DND-41 (cell line): ENCODE measurements at regions not wholly inside any gene's neighbourhood (a gene's known extent, or its start where the extent isn't known, plus 50 kb on each side); places are given as distances from the start of the nearest gene placed in this dataset.
"Not testable (repeated sequence)": the region's sequence is repeated elsewhere in the genome, so short reads cannot be mapped to it uniquely, and the experiment has no call there.

ENCODE experiments used
- ATAC-seq: fragments of 200-7000 bp; cut with Tn5 transposase; 3 replicates; pipeline ENCODE4 v1.9.1; 2021; ENCODE audit warnings: low read depth; ENCODE audit not compliant: insufficient read depth
- DNase-seq: peaks from one replicate; pipeline ENCODE4 v3.0.0-alpha.2; 2020
- H2AFZ ChIP-seq: 2 replicates; pipeline ENCODE4 v1.6.0; 2012; ENCODE audit warnings: low read depth, low read length
- H3K27ac ChIP-seq: 2 replicates; pipeline ENCODE4 v1.5.1; 2012; ENCODE audit warnings: low read length, inconsistent platforms
- H3K27me3 ChIP-seq: fragments of 200-600 bp; sonication (generic); 2 replicates; pipeline ENCODE4 v1.6.0; 2012; ENCODE audit warnings: low read length, mild to moderate bottlenecking, inconsistent platforms; ENCODE audit not compliant: insufficient read depth, poor library complexity
- H3K36me3 ChIP-seq: 2 replicates; pipeline ENCODE4 v1.5.1; 2012; ENCODE audit warnings: low read length, inconsistent platforms; ENCODE audit not compliant: insufficient read depth
- H3K4me1 ChIP-seq: 2 replicates; pipeline ENCODE4 v1.5.1; 2012; ENCODE audit warnings: mild to moderate bottlenecking, low read length; ENCODE audit not compliant: insufficient read depth
- H3K4me2 ChIP-seq: 2 replicates; pipeline ENCODE4 v1.6.0; 2012; ENCODE audit warnings: mild to moderate bottlenecking, moderate library complexity, low read length, inconsistent platforms; ENCODE audit not compliant: insufficient read depth
- H3K4me3 ChIP-seq, 2 experiments: fragments of 200-600 bp in 1 of 2; shearing (Covaris generic) in 1 of 2; 2 replicates each; pipeline ENCODE4 v1.5.1; 2012 to 2016; ENCODE audit warnings: inconsistent platforms in 2 of 2, low read length in 2 of 2, mild to moderate bottlenecking in 2 of 2, low read depth in 1 of 2, moderate library complexity in 1 of 2
- H3K79me2 ChIP-seq: 2 replicates; pipeline ENCODE4 v1.6.0; 2012; ENCODE audit warnings: low read length, inconsistent platforms; ENCODE audit not compliant: insufficient read depth
- H3K9ac ChIP-seq: 2 replicates; pipeline ENCODE4 v1.6.0; 2012; ENCODE audit warnings: low read depth, mild to moderate bottlenecking, inconsistent platforms, low read length, moderate library complexity
- H3K9me3 ChIP-seq: 2 replicates; pipeline ENCODE4 v1.5.1; 2012; ENCODE audit warnings: low read length, moderate library complexity, mild to moderate bottlenecking, inconsistent platforms; ENCODE audit not compliant: insufficient read depth, severe bottlenecking
- H4K20me1 ChIP-seq: 2 replicates; pipeline ENCODE4 v1.6.0; 2012; ENCODE audit warnings: low read length; ENCODE audit not compliant: insufficient read depth
- CTCF ChIP-seq: IDR thresholded peaks from 2 replicates; pipeline ENCODE4 v1.5.1; 2012; ENCODE audit warnings: borderline replicate concordance, low read length, moderate library complexity, mild to moderate bottlenecking; ENCODE audit not compliant: poor library complexity, severe bottlenecking; ENCODE audit errors: extremely low read depth
- EZH2 ChIP-seq: IDR thresholded peaks from 3 replicates; pipeline ENCODE4 v1.6.1; 2012; ENCODE audit warnings: borderline replicate concordance, low read depth, mild to moderate bottlenecking, moderate library complexity, low read length, inconsistent platforms; ENCODE audit not compliant: severe bottlenecking

- Histone ChIP-seq H3K4me2 (no peak overlapping the region), H3K9me3 (no peaks in the 10 kb centered on the region), H3K4me3 (no peak overlapping the region), H3K36me3 (no peaks in the 10 kb centered on the region), H3K4me1 (no peaks in the 10 kb centered on the region), H3K79me2 (no peaks in the 10 kb centered on the region), H3K27me3 (peaks cover 17% of the 10 kb centered on the region), H4K20me1 (no peaks in the 10 kb centered on the region), H3K9ac (no peak overlapping the region), H3K27ac (no peak overlapping the region), H2AFZ (no peak overlapping the region)
- DNase-seq = peak; percentile 38
- TF ChIP-seq EZH2 (no peak), CTCF (peak; percentile 74)
- peak; percentile 72 for ATAC-seq
These were observed 332.1 kb downstream of the ARRDC4 start for GRCh38 chr15:98292442-98293240.

- H4K20me1 ChIP-seq = no peaks in the 10 kb centered on the region
- H3K79me2 ChIP-seq = no peaks in the 10 kb centered on the region
- H3K36me3 ChIP-seq = no peaks in the 10 kb centered on the region
- H3K27ac ChIP-seq = no peak overlapping the region
- H3K9ac ChIP-seq = no peak overlapping the region
- peaks cover 14% of the 10 kb centered on the region for H3K27me3 ChIP-seq
- no peak overlapping the region for H3K4me2 ChIP-seq
- no peaks in the 10 kb centered on the region for H3K4me1 ChIP-seq
- DNase-seq = no peak
- ATAC-seq = no peak
- H3K9me3 ChIP-seq = no peaks in the 10 kb centered on the region
- H2AFZ ChIP-seq = no peak overlapping the region
- H3K4me3 ChIP-seq = no peak overlapping the region
- no peak for TF ChIP-seq CTCF
- no peak for TF ChIP-seq EZH2
These were observed 333.6 kb downstream of the ARRDC4 start for GRCh38 chr15:98294126-98294525.

GRCh38 chr15:98295101-98295759 lies 334.7 kb downstream of the ARRDC4 start:
- H3K9me3 ChIP-seq, H4K20me1 ChIP-seq, H3K4me1 ChIP-seq, H3K4me2 ChIP-seq, ATAC-seq, H2AFZ ChIP-seq, H3K9ac ChIP-seq, H3K36me3 ChIP-seq, H3K27ac ChIP-seq, H3K4me3 ChIP-seq, H3K79me2 ChIP-seq: not testable (repeated sequence)
- DNase-seq = peak; percentile 10
- H3K27me3 ChIP-seq = peaks cover 24% of the 10 kb centered on the region

- ATAC-seq = no peak
- no peak overlapping the region for H3K4me2 ChIP-seq
- H3K79me2 ChIP-seq = no peaks in the 10 kb centered on the region
- no peaks in the 10 kb centered on the region for H4K20me1 ChIP-seq
- no peak for TF ChIP-seq EZH2
- TF ChIP-seq CTCF = no peak
- no peaks in the 10 kb centered on the region for H3K9me3 ChIP-seq
- no peak overlapping the region for H2AFZ ChIP-seq
- H3K36me3 ChIP-seq = no peaks in the 10 kb centered on the region
- H3K27me3 ChIP-seq = peaks cover 27% of the 10 kb centered on the region
- H3K4me3 ChIP-seq = no peak overlapping the region
- no peak for DNase-seq
- H3K9ac ChIP-seq = no peak overlapping the region
- no peaks in the 10 kb centered on the region for H3K4me1 ChIP-seq
- no peak overlapping the region for H3K27ac ChIP-seq
These were observed 336.1 kb downstream of the ARRDC4 start for GRCh38 chr15:98296653-98297052.
